Urothelium cell line (cell line): ENCODE measurements at regions not wholly inside any gene's neighbourhood (a gene's known extent, or its start where the extent isn't known, plus 50 kb on each side); places are given as distances from the start of the nearest gene placed in this dataset.
"Not testable (repeated sequence)": the region's sequence is repeated elsewhere in the genome, so short reads cannot be mapped to it uniquely, and the experiment has no call there.

Experiments used
- DNase-seq: peaks from one replicate; pipeline ENCODE4 v3.0.0; 2011; ENCODE audit warnings: low spot score, mixed read lengths
- FAIRE-seq: peaks from 2 replicates; lab custom pipeline; 2011; peaks lifted over from hg19 to GRCh38; lab: Jason Lieb, UNC

GRCh38 chr2:207354462-207354861, 175.3 kb upstream of the CREB1 start:
- no peak for FAIRE-seq
- DNase-seq = no peak

DNA sequence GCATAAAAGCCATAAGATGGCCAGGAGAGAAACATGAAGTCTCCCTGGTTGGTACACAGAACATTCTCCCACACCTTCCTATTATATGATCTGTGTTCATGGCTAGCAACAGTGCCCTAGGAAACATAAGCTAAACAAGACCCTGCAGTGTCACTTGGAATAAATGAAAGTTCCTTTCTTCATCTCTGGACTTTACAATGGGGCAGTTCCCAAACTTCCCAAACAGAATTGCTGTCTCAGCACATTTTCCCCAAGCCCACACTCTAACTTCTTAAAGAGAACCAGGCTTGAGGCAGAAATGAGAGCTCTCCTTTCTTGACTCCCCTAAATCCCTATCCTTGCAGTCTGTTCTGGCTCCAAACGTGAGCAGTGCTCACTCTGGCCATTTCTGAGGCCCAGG, 173.2 kb upstream of the CREB1 start:
- DNase-seq = no peak
- no peak for FAIRE-seq

DNA sequence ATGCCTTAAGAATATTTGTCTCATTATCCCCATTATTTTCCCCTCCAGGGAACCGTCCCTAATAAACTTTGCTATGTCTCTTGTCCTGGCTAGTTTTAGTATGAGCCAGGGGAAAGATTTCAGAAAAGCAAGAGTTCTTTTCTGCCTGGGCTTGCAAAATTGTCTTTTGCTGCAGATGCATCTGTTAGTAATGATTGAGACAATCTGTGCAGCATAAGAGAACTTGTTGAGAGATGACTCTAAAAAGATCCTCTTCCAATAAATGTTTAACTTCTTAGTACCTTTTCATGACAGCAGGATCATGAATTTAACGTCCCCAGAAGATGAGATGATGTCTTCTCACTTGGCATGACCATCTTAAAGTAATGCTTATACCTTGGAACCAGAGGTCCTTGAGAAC, 172.5 kb upstream of the CREB1 start:
- FAIRE-seq (no peak), DNase-seq (no peak)

- FAIRE-seq (no peak), DNase-seq (no peak)
Measured at GRCh38 chr2:207362716-207363115, 167.0 kb upstream of the CREB1 start.

DNA sequence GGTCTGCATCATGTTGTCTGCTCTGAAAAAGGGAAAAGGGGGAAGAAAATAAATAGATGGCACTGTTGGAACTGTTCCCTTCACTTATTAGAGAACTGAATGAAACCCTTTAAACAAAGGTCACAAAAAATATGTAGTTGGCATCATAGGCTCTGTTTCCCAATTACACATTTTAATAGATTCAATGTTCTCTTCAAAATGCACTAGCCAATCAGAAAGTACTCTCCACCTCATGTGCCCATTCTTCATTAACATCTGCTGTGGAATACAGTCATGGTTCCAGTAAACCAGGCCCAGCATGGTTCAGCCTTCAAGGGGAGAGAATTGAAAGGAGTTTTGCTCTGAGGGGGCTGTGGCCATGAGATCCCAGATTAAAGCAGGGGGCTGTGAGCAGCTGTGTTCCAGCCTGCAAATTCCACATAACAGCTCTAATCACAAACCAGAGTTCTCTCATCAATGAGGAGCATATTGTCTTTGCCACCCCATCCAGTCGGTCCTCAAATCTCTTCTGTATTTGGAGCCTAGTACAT, 165.9 kb upstream of the CREB1 start:
- no peak for DNase-seq
- no peak for FAIRE-seq

DNA sequence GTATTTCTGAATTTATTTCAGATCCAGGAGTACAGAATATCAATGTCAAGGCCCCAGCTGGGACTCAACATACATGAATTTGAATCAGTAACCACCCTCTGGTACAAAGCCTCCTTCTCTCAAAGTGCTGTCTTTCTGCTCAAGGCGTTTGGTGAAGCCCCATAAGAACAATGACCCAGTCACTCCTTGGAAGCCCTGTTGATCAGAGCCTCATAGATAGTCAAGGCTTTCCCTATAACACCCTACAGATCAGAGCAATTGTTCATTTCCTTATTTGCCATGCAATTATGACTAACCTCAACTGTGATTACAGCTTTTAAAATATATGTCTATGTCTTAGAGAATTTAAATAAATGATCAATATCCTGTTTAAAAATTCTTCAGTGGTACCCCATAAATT, 159.1 kb upstream of the CREB1 start:
- DNase-seq (no peak), FAIRE-seq (no peak)

- no peak for DNase-seq
- FAIRE-seq = no peak
Measured at GRCh38 chr2:207371877-207372276, 157.9 kb upstream of the CREB1 start.

DNA sequence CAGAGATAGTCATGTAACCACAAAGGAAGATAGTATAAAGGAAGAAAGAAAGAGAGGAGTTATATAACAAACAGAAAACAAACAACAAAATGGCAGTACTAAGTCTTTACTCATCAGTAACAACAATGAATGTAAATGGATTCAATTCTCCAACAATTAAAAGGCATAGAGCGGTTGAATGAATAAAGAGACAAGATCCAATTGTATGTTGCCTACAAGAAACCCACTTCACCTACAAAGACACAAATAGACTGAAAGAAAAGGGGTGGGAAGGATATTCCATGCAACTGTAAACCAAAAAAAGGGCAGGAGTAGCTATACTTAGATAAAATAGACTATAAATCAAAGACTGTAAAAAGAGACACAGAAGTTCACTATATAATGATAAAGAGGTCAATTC, 157.3 kb upstream of the CREB1 start:
- DNase-seq (no peak), FAIRE-seq (no peak)

GRCh38 chr2:207375207-207375875, 154.4 kb upstream of the CREB1 start:
- FAIRE-seq (no peak), DNase-seq (no peak)

- not testable (repeated sequence) for DNase-seq, FAIRE-seq
Measured at GRCh38 chr2:207378620-207379019, 151.1 kb upstream of the CREB1 start.

GRCh38 chr2:207385076-207385475, 144.7 kb upstream of the CREB1 start:
- no peak for FAIRE-seq
- DNase-seq = no peak

GRCh38 chr2:207385903-207386302, 143.9 kb upstream of the CREB1 start:
- no peak for FAIRE-seq
- DNase-seq = no peak

DNA sequence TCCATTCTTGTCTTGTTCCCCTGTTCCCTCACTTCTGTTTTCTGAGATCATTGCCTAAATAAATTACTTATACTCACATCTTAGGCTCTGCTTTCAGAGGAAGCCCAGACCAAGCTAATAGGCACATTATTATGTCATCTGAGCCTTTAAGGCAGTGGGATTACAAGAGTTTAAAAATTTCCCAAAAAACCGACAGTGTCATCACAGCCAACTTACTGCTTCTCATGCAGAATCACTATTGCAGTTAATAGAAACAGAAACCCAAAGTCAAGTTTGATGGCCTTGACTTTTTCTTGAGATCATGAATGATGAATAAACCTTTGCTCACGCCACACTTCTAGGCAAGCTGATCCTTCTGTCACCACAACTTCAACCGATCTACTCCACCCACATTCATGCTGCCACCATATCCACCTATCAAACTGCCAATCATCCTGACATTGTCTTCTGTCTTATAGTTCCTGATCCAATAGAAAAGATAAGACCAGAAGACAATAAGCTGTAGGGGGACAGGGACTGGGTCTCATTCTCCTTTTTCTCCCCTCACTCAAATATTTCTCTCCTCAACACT, 142.7 kb upstream of the CREB1 start:
- DNase-seq (no peak), FAIRE-seq (no peak)

GRCh38 chr2:207390302-207391095, 139.3 kb upstream of the CREB1 start:
- no peak for FAIRE-seq
- no peak for DNase-seq

- FAIRE-seq = no peak
- DNase-seq = peak; percentile 7
Measured at GRCh38 chr2:207394203-207394781, 135.5 kb upstream of the CREB1 start.

DNA sequence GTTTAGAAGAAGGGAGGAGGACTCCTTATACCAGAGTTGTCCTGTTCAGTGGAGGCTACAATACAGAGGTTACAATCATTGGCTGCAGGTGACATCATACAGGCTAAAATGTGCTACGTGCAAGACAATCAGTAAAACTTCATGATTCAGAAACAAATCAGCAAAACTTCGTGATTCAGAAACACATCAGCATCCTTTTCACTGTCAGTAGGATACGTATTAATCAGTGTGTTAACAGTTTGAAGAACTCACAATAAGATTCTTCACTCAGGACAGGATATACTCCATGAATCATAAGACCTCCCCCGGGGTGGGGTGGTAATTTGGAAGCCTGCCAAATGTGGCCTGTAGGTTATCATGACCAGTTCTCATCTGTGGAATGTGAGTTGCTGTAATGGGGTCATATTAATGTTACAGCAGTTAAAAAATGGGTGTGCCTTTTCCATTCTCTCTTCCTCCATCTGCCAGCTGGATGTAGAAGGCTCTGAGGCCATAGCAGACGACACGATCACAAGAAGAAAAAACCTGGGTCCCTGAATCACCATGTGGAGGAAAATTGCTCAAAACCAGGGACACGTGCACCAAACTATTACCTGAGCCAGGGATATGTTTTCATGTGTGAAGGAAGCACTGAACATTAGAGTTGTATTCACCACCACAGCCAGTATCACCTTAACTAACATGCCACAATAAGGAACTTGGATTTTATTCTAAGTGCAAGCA, 134.8 kb upstream of the CREB1 start:
- FAIRE-seq (peak; percentile 20), DNase-seq (peak; percentile 72)

GRCh38 chr2:207395535-207396251, 134.1 kb upstream of the CREB1 start:
- FAIRE-seq (no peak), DNase-seq (no peak)

GRCh38 chr2:207397917-207398655, 131.7 kb upstream of the CREB1 start:
- no peak for FAIRE-seq
- no peak for DNase-seq

- DNase-seq (no peak), FAIRE-seq (no peak)
Measured at GRCh38 chr2:207399301-207399700, 130.5 kb upstream of the CREB1 start.

- FAIRE-seq (no peak), DNase-seq (no peak)
Measured at GRCh38 chr2:207401338-207401737, 128.4 kb upstream of the CREB1 start.
